Peyer's patch (tissue), 4 donors: ENCODE measurements at regions not wholly inside any gene's neighbourhood (a gene's known extent, or its start where the extent isn't known, plus 50 kb on each side); places are given as distances from the start of the nearest gene placed in this dataset.

Experiments used
- DNase-seq, 3 donors: peaks; one replicate each; pipeline ENCODE4 v3.0.0-alpha.2; 2017 to 2019
- H3K27ac ChIP-seq, 4 donors: fragments of 200-600 bp; sonication (generic); one replicate each; pipeline ENCODE4 v1.5.1; 2016 to 2019
- H3K27me3 ChIP-seq, 2 donors: fragments of 200-600 bp; sonication (generic); one replicate each; pipeline ENCODE4 v1.5.1; 2019
- H3K36me3 ChIP-seq, 3 donors: fragments of 200-600 bp; sonication (generic); one replicate each; pipeline ENCODE4 v1.5.1; 2016 to 2019
- H3K4me1 ChIP-seq, 4 donors: fragments of 200-600 bp; sonication (generic); one replicate each; pipeline ENCODE4 v1.5.1; 2016 to 2019
- H3K4me3 ChIP-seq, 4 donors: fragments of 200-600 bp; sonication (generic); 1 replicate in 3 of 4; 2 replicates in 1 of 4; pipeline ENCODE4 v1.5.1; 2016 to 2019; ENCODE audit warnings: mild to moderate bottlenecking in 1 of 4
- H3K9me3 ChIP-seq, 4 donors: fragments of 200-600 bp; sonication (generic); one replicate each; pipeline ENCODE4 v1.5.1; 2016 to 2019; ENCODE audit warnings: mild to moderate bottlenecking in 1 of 4
- POLR2A ChIP-seq, 2 donors: fragments of 450-650 bp; IDR thresholded peaks; one replicate each; pipeline ENCODE4 v1.5.1; 2017; ENCODE audit warnings: antibody characterized with exemption in 2 of 2, mild to moderate bottlenecking in 2 of 2, moderate library complexity in 2 of 2
- TF ChIP-seq, protein P1 (sequence below), 6 experiments: fragments of 450-650 bp in 4 of 6; fragments of 200-600 bp in 2 of 6; sonication (generic) in 1 of 6; IDR thresholded peaks; one replicate each; pipeline ENCODE4 v1.5.1; 2017 to 2019; ENCODE audit warnings: antibody characterized with exemption in 6 of 6, mild to moderate bottlenecking in 3 of 6, moderate library complexity in 1 of 6

DNA sequence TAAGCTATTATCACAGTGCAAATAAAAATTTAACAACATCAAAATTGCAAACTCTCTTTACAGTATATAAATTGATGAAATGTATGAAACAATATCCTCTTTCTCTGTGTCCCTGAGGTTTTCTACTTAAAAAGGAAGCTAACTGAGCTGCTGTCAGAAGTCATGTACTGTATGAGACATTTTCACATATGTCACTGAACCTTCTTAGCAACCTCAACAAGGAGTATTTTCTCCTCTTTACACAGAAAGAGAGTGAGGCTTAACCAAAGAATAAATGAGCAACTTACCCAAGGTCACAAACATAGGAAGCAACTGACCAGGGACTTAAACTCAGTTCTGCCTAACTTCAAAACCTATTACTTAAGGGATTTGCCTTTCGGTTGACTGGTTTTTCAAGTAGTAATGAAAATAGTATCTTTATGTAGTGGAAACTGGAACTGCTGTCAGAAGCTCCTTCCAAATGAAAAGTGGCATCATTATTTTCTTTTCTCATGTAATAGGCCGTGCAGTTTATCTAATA, 288.9 kb downstream of the LRRIQ3 start:
- Histone ChIP-seq H3K4me1 (no peaks in the 10 kb centered on the region), H3K9me3 (no peaks in the 10 kb centered on the region), H3K36me3 (no peaks in the 10 kb centered on the region), H3K4me3 (no peak overlapping the region), H3K27ac (no peak overlapping the region), H3K27me3 (no peaks in the 10 kb centered on the region)
- TF ChIP-seq POLR2A (IDR thresholded peaks at IDR 0.05): no peak
- TF ChIP-seq, protein P1, sequence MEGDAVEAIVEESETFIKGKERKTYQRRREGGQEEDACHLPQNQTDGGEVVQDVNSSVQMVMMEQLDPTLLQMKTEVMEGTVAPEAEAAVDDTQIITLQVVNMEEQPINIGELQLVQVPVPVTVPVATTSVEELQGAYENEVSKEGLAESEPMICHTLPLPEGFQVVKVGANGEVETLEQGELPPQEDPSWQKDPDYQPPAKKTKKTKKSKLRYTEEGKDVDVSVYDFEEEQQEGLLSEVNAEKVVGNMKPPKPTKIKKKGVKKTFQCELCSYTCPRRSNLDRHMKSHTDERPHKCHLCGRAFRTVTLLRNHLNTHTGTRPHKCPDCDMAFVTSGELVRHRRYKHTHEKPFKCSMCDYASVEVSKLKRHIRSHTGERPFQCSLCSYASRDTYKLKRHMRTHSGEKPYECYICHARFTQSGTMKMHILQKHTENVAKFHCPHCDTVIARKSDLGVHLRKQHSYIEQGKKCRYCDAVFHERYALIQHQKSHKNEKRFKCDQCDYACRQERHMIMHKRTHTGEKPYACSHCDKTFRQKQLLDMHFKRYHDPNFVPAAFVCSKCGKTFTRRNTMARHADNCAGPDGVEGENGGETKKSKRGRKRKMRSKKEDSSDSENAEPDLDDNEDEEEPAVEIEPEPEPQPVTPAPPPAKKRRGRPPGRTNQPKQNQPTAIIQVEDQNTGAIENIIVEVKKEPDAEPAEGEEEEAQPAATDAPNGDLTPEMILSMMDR (IDR thresholded peaks at IDR 0.05): no peak
- no peak for DNase-seq

GRCh38 chr1:73907051-73907450, 290.9 kb downstream of the LRRIQ3 start:
- Histone ChIP-seq H3K36me3 (no peaks in the 10 kb centered on the region), H3K9me3 (no peaks in the 10 kb centered on the region), H3K27me3 (no peaks in the 10 kb centered on the region), H3K4me3 (no peak overlapping the region), H3K27ac (no peak overlapping the region), H3K4me1 (no peaks in the 10 kb centered on the region)
- TF ChIP-seq POLR2A (IDR thresholded peaks at IDR 0.05): no peak
- TF ChIP-seq, protein P1 (IDR thresholded peaks at IDR 0.05): no peak
- DNase-seq: no peak

DNA sequence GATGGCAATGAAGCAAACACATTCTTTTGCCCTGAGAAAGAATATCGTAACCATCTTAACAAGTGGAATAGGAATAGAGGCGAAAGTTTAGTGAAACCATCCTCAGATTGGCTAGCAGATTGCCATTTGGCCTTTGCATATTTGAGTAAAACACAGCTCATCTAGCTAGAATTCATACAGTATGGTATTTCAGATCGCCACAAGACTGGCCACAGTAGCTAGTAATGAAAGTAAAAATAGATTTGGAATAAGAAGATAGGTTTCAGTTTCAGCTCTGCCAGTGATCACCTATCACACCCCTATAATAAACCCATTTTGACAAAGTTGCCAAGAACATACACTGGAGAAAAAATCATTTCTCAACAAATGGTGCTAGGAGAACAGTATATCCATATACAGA, 294.9 kb downstream of the LRRIQ3 start:
- Histone ChIP-seq H3K27ac (no peak overlapping the region), H3K4me3 (no peak overlapping the region), H3K4me1 (no peaks in the 10 kb centered on the region), H3K36me3 (no peaks in the 10 kb centered on the region), H3K9me3 (no peaks in the 10 kb centered on the region), H3K27me3 (no peaks in the 10 kb centered on the region)
- TF ChIP-seq, protein P1 (IDR thresholded peaks at IDR 0.05): no peak
- TF ChIP-seq POLR2A (IDR thresholded peaks at IDR 0.05): no peak
- no peak for DNase-seq

DNA sequence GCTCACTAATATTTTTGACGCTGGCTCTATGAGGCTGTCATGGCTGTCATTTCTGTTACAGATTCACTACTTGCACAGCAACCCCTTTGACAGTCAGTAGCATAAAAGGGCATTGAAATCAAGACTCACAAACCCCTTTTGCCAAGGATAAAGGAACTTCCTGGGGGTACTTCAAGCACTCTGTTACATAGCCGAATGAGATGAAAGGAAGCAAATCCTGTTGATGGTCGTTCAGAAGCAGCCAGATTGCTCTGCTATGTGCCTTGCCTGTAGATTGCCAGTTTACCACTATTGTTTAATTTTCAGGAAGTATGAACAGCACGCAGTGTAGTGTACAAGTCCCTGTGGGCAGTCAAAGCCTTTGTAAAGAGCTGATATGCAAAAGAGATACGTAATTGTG, 296.2 kb downstream of the LRRIQ3 start:
- H3K9me3 ChIP-seq: no peaks in the 10 kb centered on the region
- H3K36me3 ChIP-seq: no peaks in the 10 kb centered on the region
- no peak overlapping the region for H3K4me3 ChIP-seq
- H3K27me3 ChIP-seq: no peaks in the 10 kb centered on the region
- TF ChIP-seq, protein P1 (IDR thresholded peaks at IDR 0.05): no peak
- no peak for TF ChIP-seq POLR2A (IDR thresholded peaks at IDR 0.05)
- no peaks in the 10 kb centered on the region for H3K4me1 ChIP-seq
- no peak for DNase-seq
- H3K27ac ChIP-seq: no peak overlapping the region

DNA sequence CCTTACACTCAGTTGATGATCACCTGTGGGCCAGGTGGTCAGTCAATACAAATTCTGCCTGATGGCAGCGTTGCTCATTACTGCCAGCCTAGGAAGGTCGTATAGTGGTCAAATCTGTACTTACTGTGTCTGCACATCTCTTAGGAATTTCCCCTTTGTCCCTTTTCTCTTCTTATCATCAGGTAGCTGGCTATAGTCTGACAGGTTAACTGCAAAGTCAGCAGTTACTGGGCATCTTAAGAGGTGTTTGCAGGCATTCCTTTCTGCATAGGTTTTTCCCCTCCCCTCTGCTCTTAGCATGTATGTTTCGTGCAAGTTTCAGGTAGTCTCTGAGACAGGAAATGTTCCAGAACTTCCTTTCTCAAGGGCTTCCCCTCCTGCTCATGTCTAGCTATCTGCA, 298.7 kb downstream of the LRRIQ3 start:
- Histone ChIP-seq H3K4me3 (no peak overlapping the region), H3K27ac (no peak overlapping the region), H3K36me3 (no peaks in the 10 kb centered on the region), H3K27me3 (no peaks in the 10 kb centered on the region), H3K4me1 (no peaks in the 10 kb centered on the region), H3K9me3 (no peaks in the 10 kb centered on the region)
- no peak for DNase-seq
- TF ChIP-seq, protein P1 (IDR thresholded peaks at IDR 0.05): no peak
- TF ChIP-seq POLR2A (IDR thresholded peaks at IDR 0.05): no peak

- H3K4me3 ChIP-seq: no peak overlapping the region
- no peaks in the 10 kb centered on the region for H3K4me1 ChIP-seq
- no peaks in the 10 kb centered on the region for H3K27me3 ChIP-seq
- no peaks in the 10 kb centered on the region for H3K36me3 ChIP-seq
- no peak for TF ChIP-seq POLR2A (IDR thresholded peaks at IDR 0.05)
- TF ChIP-seq, protein P1 (IDR thresholded peaks at IDR 0.05): no peak
- DNase-seq: no peak
- H3K9me3 ChIP-seq: no peaks in the 10 kb centered on the region
- no peak overlapping the region for H3K27ac ChIP-seq
Observed at GRCh38 chr1:73898540-73898939, 299.4 kb downstream of the LRRIQ3 start.
